MM.1S (cell line): ENCODE measurements at regions not wholly inside any gene's neighbourhood (a gene's known extent, or its start where the extent isn't known, plus 50 kb on each side); places are given as distances from the start of the nearest gene placed in this dataset.
"Not testable (repeated sequence)": the region's sequence is repeated elsewhere in the genome, so short reads cannot be mapped to it uniquely, and the experiment has no call there.

Source experiments
- CTCF ChIP-seq: fragments of 300-600 bp; sonication (generic); IDR thresholded peaks from 2 replicates; pipeline ENCODE4 v1.5.1; 2016; ENCODE audit warnings: antibody characterized with exemption, low read length, mixed read lengths
- EZH2 ChIP-seq: fragments of 300-600 bp; sonication (generic); optimal IDR thresholded peaks from 2 replicates; pipeline ENCODE3; 2017; ENCODE audit warnings: low read depth, mild to moderate bottlenecking, antibody characterized with exemption, low read length, mixed read lengths

- TF ChIP-seq CTCF, EZH2: not testable (repeated sequence)
Observed at GRCh38 chr11:71701435-71702291, 119.0 kb upstream of the KRTAP5-11 start.
